Liver (tissue), 3 donors: ENCODE measurements at regions not wholly inside any gene's neighbourhood (a gene's known extent, or its start where the extent isn't known, plus 50 kb on each side); places are given as distances from the start of the nearest gene placed in this dataset.

Experiments used
- ATF3 ChIP-seq: IDR thresholded peaks from 2 replicates; pipeline ENCODE4 v1.6.1; 2016; ENCODE audit warnings: antibody characterized with exemption
- CTCF ChIP-seq: fragments of 150-350 bp; IDR thresholded peaks from 2 replicates; pipeline ENCODE4 v1.5.1; 2017; ENCODE audit warnings: improper control_type of control experiment, low read depth, low read length; ENCODE audit not compliant: missing input control
- FOXA2 ChIP-seq: IDR thresholded peaks from 2 replicates; pipeline ENCODE4 v1.6.1; 2016; ENCODE audit warnings: antibody characterized with exemption
- GABPA ChIP-seq, 2 donors: IDR thresholded peaks in 1 of 2; conservative IDR thresholded peaks in 1 of 2; 2 replicates each; pipeline ENCODE4 v1.6.1; 2016; ENCODE audit warnings: antibody characterized with exemption in 2 of 2, mild to moderate bottlenecking in 1 of 2, moderate library complexity in 1 of 2
- RAD21 ChIP-seq, 2 donors: IDR thresholded peaks; 2 replicates each; pipeline ENCODE4 v1.6.1; 2016; ENCODE audit warnings: antibody characterized with exemption in 2 of 2, mild to moderate bottlenecking in 2 of 2
- REST ChIP-seq: IDR thresholded peaks from 2 replicates; pipeline ENCODE4 v1.6.1; 2016; ENCODE audit warnings: antibody characterized with exemption, mild to moderate bottlenecking
- TAF1 ChIP-seq: conservative IDR thresholded peaks from 2 replicates; pipeline ENCODE4 v1.6.1; 2016; ENCODE audit warnings: antibody characterized with exemption, mild to moderate bottlenecking
- YY1 ChIP-seq: IDR thresholded peaks from 2 replicates; pipeline ENCODE4 v1.6.1; 2016; ENCODE audit warnings: antibody characterized with exemption, mild to moderate bottlenecking
- donor health status: healthy.
- donor health status: healthy.

GRCh38 chr14:85363358-85363757 is 166.6 kb upstream of the FLRT2 start:
- TF ChIP-seq RAD21 (IDR thresholded peaks at IDR 0.05) (no peak), ATF3 (no peak), REST (no peak), CTCF (no peak), GABPA (IDR thresholded peaks at IDR 0.05 in 1 of 2, conservative IDR thresholded peaks at IDR 0.05 in 1 of 2) (no peak), FOXA2 (no peak), TAF1 (no peak), YY1 (no peak)
